ENCODE measurements at regions not wholly inside any gene's neighbourhood (a gene's known extent, or its start where the extent isn't known, plus 50 kb on each side); places are given as distances from the start of the nearest gene placed in this dataset.

GRCh38 chr20:22805996-22806395, 221.6 kb upstream of the FOXA2 start:
- DNase-seq = no peak
- ATAC-seq = no peak
- intact Hi-C loops (cut with DNase I, micrococcal nuclease) = no loop called here

GRCh38 chr20:22807045-22807444, 222.7 kb upstream of the FOXA2 start:
- intact Hi-C loops (cut with DNase I, micrococcal nuclease) = no loop called here
- no peak for ATAC-seq
- DNase-seq = no peak

- intact Hi-C loops (cut with DNase I, micrococcal nuclease) = no loop called here
- ATAC-seq = no peak
- DNase-seq = no peak
These were observed 223.4 kb upstream of the FOXA2 start for GRCh38 chr20:22807646-22808244.

- no peak for DNase-seq
- intact Hi-C loops (cut with DNase I, micrococcal nuclease) = no loop called here
These were observed 224.3 kb upstream of the FOXA2 start for GRCh38 chr20:22808628-22809027.

GRCh38 chr20:22810030-22810429, 225.1 kb upstream of the SSTR4 start:
- intact Hi-C loops (cut with DNase I, micrococcal nuclease) = no loop called here
- ATAC-seq = no peak
- no peak for DNase-seq

More at GRCh38 chr20:22808628-22809027, 224.3 kb upstream of the FOXA2 start:
- ATAC-seq = no peak

- ATAC-seq (no peak), DNase-seq (no peak)
- intact Hi-C loops (cut with DNase I, micrococcal nuclease) = no loop called here
These were observed 224.2 kb upstream of the SSTR4 start for GRCh38 chr20:22810626-22811569.

- intact Hi-C loops (cut with DNase I, micrococcal nuclease) = no loop called here
- no peak for DNase-seq
- no peak for ATAC-seq
These were observed 220.5 kb upstream of the SSTR4 start for GRCh38 chr20:22814471-22815205.

- intact Hi-C loops (cut with DNase I, micrococcal nuclease) = no loop called here
- no peak for ATAC-seq
- DNase-seq = no peak
These were observed 219.9 kb upstream of the SSTR4 start for GRCh38 chr20:22815206-22815551.

GRCh38 chr20:22815603-22816315, 219.4 kb upstream of the SSTR4 start:
- intact Hi-C loops (cut with DNase I, micrococcal nuclease) = no loop called here
- no peak for DNase-seq
- ATAC-seq = no peak

GRCh38 chr20:22818636-22819035, 216.5 kb upstream of the SSTR4 start:
- DNase-seq = no peak
- intact Hi-C loops (cut with DNase I, micrococcal nuclease) = no loop called here
- no peak for ATAC-seq

GRCh38 chr20:22819112-22819511, 216.0 kb upstream of the SSTR4 start:
- intact Hi-C loops (cut with DNase I, micrococcal nuclease) = no loop called here
- ATAC-seq (no peak), DNase-seq (no peak)

- intact Hi-C loops (cut with DNase I, micrococcal nuclease) = no loop called here
- DNase-seq = no peak
- ATAC-seq = no peak
These were observed 215.3 kb upstream of the SSTR4 start for GRCh38 chr20:22819784-22820183.

GRCh38 chr20:22821081-22821727, 213.9 kb upstream of the SSTR4 start:
- ATAC-seq = no peak
- DNase-seq = no peak
- intact Hi-C loops (cut with DNase I, micrococcal nuclease) = no loop called here

GRCh38 chr20:22821796-22822195, 213.3 kb upstream of the SSTR4 start:
- ATAC-seq = no peak
- intact Hi-C loops (cut with DNase I, micrococcal nuclease) = no loop called here
- DNase-seq = no peak

GRCh38 chr20:22823119-22823518, 212.0 kb upstream of the SSTR4 start:
- intact Hi-C loops (cut with DNase I, micrococcal nuclease) = no loop called here
- DNase-seq (no peak), ATAC-seq (no peak)

GRCh38 chr20:22824077-22824476, 211.0 kb upstream of the SSTR4 start:
- no peak for DNase-seq
- ATAC-seq = no peak
- intact Hi-C loops (cut with DNase I, micrococcal nuclease) = no loop called here

- intact Hi-C loops (cut with DNase I, micrococcal nuclease) = no loop called here
- DNase-seq = no peak
- ATAC-seq = no peak
These were observed 210.0 kb upstream of the SSTR4 start for GRCh38 chr20:22825076-22825475.

GRCh38 chr20:22825546-22825945, 209.6 kb upstream of the SSTR4 start:
- no peak for ATAC-seq
- intact Hi-C loops (cut with DNase I, micrococcal nuclease) = no loop called here
- no peak for DNase-seq
